ENCODE measurements at regions not wholly inside any gene's neighbourhood (a gene's known extent, or its start where the extent isn't known, plus 50 kb on each side); places are given as distances from the start of the nearest gene placed in this dataset.

- Histone ChIP-seq H3K18ac (ENCODE audit: low read length) (no peak overlapping the region), H4K12ac (ENCODE audit: low read depth, low read length) (no peak overlapping the region), H2BK5ac (ENCODE audit: low read depth, low read length, poor library complexity) (no peak overlapping the region)
Observed at GRCh38 chr13:33464345-33464744, 178.8 kb upstream of the STARD13 start.

DNA sequence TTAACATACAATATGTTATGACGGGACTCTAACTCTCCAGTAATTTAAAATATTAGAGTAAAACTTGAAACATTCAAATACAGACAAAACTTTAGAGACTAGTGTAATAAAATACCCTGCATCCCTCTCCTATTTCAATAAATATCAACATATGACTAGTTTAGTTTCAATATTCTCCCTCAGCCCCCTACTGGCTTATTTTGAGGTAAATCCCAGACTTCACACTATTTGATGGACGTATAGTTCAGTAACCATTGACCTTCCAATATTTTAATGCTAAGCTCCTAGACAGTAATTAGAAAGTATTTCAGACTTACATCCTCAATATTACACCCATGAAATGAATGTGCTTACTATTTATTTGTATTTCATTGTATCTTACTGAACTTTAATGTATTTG, 180.7 kb upstream of the STARD13 start:
- H3K4me3 ChIP-seq (ENCODE audit: low read depth, low read length) = no peak overlapping the region
- no peak overlapping the region for H2AK5ac ChIP-seq (ENCODE audit: low read length)
- H4K8ac ChIP-seq (ENCODE audit: low read depth, low read length) = no peak overlapping the region
- H3K27me3 ChIP-seq (ENCODE audit: insufficient read depth, low read length) = no peaks in the 10 kb centered on the region
- H3K9ac ChIP-seq (ENCODE audit: low read length) = no peak overlapping the region
- no peak overlapping the region for H4K12ac ChIP-seq (ENCODE audit: low read depth, low read length)
- no peak overlapping the region for H3K27ac ChIP-seq (ENCODE audit: low read depth, low read length)
- H4K91ac ChIP-seq (ENCODE audit: low read depth, low read length) = no peak overlapping the region
- no peaks in the 10 kb centered on the region for H3K36me3 ChIP-seq (ENCODE audit: control insufficient read depth in 1 of 2, insufficient read depth in 2 of 2, low read length in 2 of 2)
- H3K4me1 ChIP-seq (ENCODE audit: control insufficient read depth in 1 of 2, insufficient read depth in 2 of 2, low read length in 2 of 2) = no peaks in the 10 kb centered on the region
- no peak overlapping the region for H2BK5ac ChIP-seq (ENCODE audit: low read depth, low read length, poor library complexity)
- H3K79me2 ChIP-seq (ENCODE audit: control insufficient read depth, insufficient read depth, low read length, poor library complexity) = no peaks in the 10 kb centered on the region
- H3K4ac ChIP-seq (ENCODE audit: low read depth, low read length) = no peak overlapping the region
- no peak for DNase-seq
- H3K9me3 ChIP-seq (ENCODE audit: insufficient read depth, low read depth, low read length) = no peaks in the 10 kb centered on the region
- no peaks in the 10 kb centered on the region for H3K79me1 ChIP-seq (ENCODE audit: low read length)
- WGBS (ENCODE audit: extremely low coverage, insufficient coverage, insufficient read length) = no CpG with 5 or more reads among the region's 2 CpGs
- no peak overlapping the region for H2AFZ ChIP-seq (ENCODE audit: insufficient read depth, low read length, poor library complexity)
- no peak overlapping the region for H3K18ac ChIP-seq (ENCODE audit: low read length)
- H3K14ac ChIP-seq (ENCODE audit: low read length) = no peak overlapping the region
- no peak overlapping the region for H2BK120ac ChIP-seq (ENCODE audit: insufficient read depth, low read length, poor library complexity)
- no peak overlapping the region for H3K4me2 ChIP-seq (ENCODE audit: low read length)
- no peak overlapping the region for H2BK12ac ChIP-seq (ENCODE audit: low read length)
- H3K23ac ChIP-seq (ENCODE audit: low read length) = no peak overlapping the region

More at GRCh38 chr13:33464345-33464744, 178.8 kb upstream of the STARD13 start:
- Histone ChIP-seq H3K23ac (ENCODE audit: low read length) (no peak overlapping the region), H2AFZ (ENCODE audit: insufficient read depth, low read length, poor library complexity) (no peak overlapping the region), H3K9me3 (ENCODE audit: insufficient read depth, low read depth, low read length) (no peaks in the 10 kb centered on the region), H3K36me3 (ENCODE audit: control insufficient read depth in 1 of 2, insufficient read depth in 2 of 2, low read length in 2 of 2) (no peaks in the 10 kb centered on the region), H4K8ac (ENCODE audit: low read depth, low read length) (no peak overlapping the region), H3K79me1 (ENCODE audit: low read length) (no peaks in the 10 kb centered on the region), H3K79me2 (ENCODE audit: control insufficient read depth, insufficient read depth, low read length, poor library complexity) (no peaks in the 10 kb centered on the region), H3K9ac (ENCODE audit: low read length) (no peak overlapping the region), H3K4me1 (ENCODE audit: control insufficient read depth in 1 of 2, insufficient read depth in 2 of 2, low read length in 2 of 2) (no peaks in the 10 kb centered on the region), H4K91ac (ENCODE audit: low read depth, low read length) (no peak overlapping the region), H3K27ac (ENCODE audit: low read depth, low read length) (no peak overlapping the region), H3K4ac (ENCODE audit: low read depth, low read length) (no peak overlapping the region), H3K14ac (ENCODE audit: low read length) (no peak overlapping the region), H2BK12ac (ENCODE audit: low read length) (no peak overlapping the region), H3K4me3 (ENCODE audit: low read depth, low read length) (no peak overlapping the region), H3K4me2 (ENCODE audit: low read length) (no peak overlapping the region), H3K27me3 (ENCODE audit: insufficient read depth, low read length) (no peaks in the 10 kb centered on the region), H2BK120ac (ENCODE audit: insufficient read depth, low read length, poor library complexity) (no peak overlapping the region), H2AK5ac (ENCODE audit: low read length) (no peak overlapping the region)
- no CpG with 5 or more reads among the region's 2 CpGs for WGBS (ENCODE audit: extremely low coverage, insufficient coverage, insufficient read length)
- no peak for DNase-seq

DNA sequence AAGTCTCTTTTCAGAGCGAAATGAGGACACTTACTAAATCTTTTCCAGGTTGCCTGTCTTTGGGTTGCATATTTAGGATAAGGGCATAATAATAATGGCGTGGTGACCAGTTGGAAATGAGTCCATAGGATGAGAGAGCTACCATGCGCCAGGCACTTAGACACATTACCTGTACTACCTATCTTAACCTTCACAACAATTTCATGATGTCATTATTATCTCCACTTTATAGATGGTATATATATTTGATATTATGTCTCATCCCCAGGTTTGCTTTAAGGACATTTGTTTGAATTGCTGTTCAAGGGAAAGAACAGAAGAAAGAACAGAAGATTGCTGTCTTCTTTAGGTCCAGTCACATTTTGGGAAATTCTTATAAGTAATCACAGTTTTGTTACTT, 182.0 kb upstream of the STARD13 start:
- H3K4ac ChIP-seq (ENCODE audit: low read depth, low read length) = no peak overlapping the region
- H3K14ac ChIP-seq (ENCODE audit: low read length) = no peak overlapping the region
- DNase-seq = no peak
- no peak overlapping the region for H3K18ac ChIP-seq (ENCODE audit: low read length)
- no peaks in the 10 kb centered on the region for H3K79me2 ChIP-seq (ENCODE audit: control insufficient read depth, insufficient read depth, low read length, poor library complexity)
- H3K27me3 ChIP-seq (ENCODE audit: insufficient read depth, low read length) = no peaks in the 10 kb centered on the region
- H4K91ac ChIP-seq (ENCODE audit: low read depth, low read length) = no peak overlapping the region
- H3K9me3 ChIP-seq (ENCODE audit: insufficient read depth, low read depth, low read length) = no peaks in the 10 kb centered on the region
- no peak overlapping the region for H3K4me2 ChIP-seq (ENCODE audit: low read length)
- no peak overlapping the region for H2BK5ac ChIP-seq (ENCODE audit: low read depth, low read length, poor library complexity)
- no CpG with 5 or more reads among the region's 3 CpGs for WGBS (ENCODE audit: extremely low coverage, insufficient coverage, insufficient read length)
- no peak overlapping the region for H2AFZ ChIP-seq (ENCODE audit: insufficient read depth, low read length, poor library complexity)
- no peak overlapping the region for H2BK12ac ChIP-seq (ENCODE audit: low read length)
- H2AK5ac ChIP-seq (ENCODE audit: low read length) = no peak overlapping the region
- no peak overlapping the region for H3K23ac ChIP-seq (ENCODE audit: low read length)
- no peak overlapping the region for H3K27ac ChIP-seq (ENCODE audit: low read depth, low read length)
- H3K36me3 ChIP-seq (ENCODE audit: control insufficient read depth in 1 of 2, insufficient read depth in 2 of 2, low read length in 2 of 2) = no peaks in the 10 kb centered on the region
- no peaks in the 10 kb centered on the region for H3K79me1 ChIP-seq (ENCODE audit: low read length)
- H3K4me3 ChIP-seq (ENCODE audit: low read depth, low read length) = no peak overlapping the region
- H3K9ac ChIP-seq (ENCODE audit: low read length) = no peak overlapping the region
- no peak overlapping the region for H4K8ac ChIP-seq (ENCODE audit: low read depth, low read length)
- no peaks in the 10 kb centered on the region for H3K4me1 ChIP-seq (ENCODE audit: control insufficient read depth in 1 of 2, insufficient read depth in 2 of 2, low read length in 2 of 2)
- no peak overlapping the region for H4K12ac ChIP-seq (ENCODE audit: low read depth, low read length)
- no peak overlapping the region for H2BK120ac ChIP-seq (ENCODE audit: insufficient read depth, low read length, poor library complexity)

DNA sequence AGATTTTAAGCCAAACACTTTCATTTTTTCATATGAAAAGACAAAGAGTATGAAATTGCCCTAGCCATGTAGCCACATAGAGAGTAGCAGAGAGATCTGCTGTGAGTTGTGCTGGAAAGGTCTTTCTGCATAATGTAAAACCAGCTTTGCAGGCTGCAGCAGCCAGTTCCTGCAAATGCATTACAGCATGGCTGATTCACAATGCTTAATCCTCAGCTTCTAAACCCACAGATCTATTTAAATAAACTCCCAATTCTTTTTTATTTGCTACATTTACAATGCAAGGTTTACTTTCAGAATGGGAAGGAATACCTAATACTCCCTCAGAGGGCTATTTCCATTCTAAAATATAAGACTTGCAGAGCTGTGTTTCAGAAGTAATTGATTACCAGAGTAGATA, 185.6 kb upstream of the STARD13 start:
- H3K9me3 ChIP-seq (ENCODE audit: insufficient read depth, low read depth, low read length) = no peaks in the 10 kb centered on the region
- no peak overlapping the region for H2AFZ ChIP-seq (ENCODE audit: insufficient read depth, low read length, poor library complexity)
- H3K36me3 ChIP-seq (ENCODE audit: control insufficient read depth in 1 of 2, insufficient read depth in 2 of 2, low read length in 2 of 2) = no peaks in the 10 kb centered on the region
- no peaks in the 10 kb centered on the region for H3K79me1 ChIP-seq (ENCODE audit: low read length)
- no peak overlapping the region for H3K9ac ChIP-seq (ENCODE audit: low read length)
- no peaks in the 10 kb centered on the region for H3K27me3 ChIP-seq (ENCODE audit: insufficient read depth, low read length)
- no peak for DNase-seq
- no peak overlapping the region for H4K12ac ChIP-seq (ENCODE audit: low read depth, low read length)
- no peak overlapping the region for H4K8ac ChIP-seq (ENCODE audit: low read depth, low read length)
- H3K27ac ChIP-seq (ENCODE audit: low read depth, low read length) = no peak overlapping the region
- H3K23ac ChIP-seq (ENCODE audit: low read length) = no peak overlapping the region
- H2AK5ac ChIP-seq (ENCODE audit: low read length) = no peak overlapping the region
- H2BK120ac ChIP-seq (ENCODE audit: insufficient read depth, low read length, poor library complexity) = no peak overlapping the region
- no peaks in the 10 kb centered on the region for H3K4me1 ChIP-seq (ENCODE audit: control insufficient read depth in 1 of 2, insufficient read depth in 2 of 2, low read length in 2 of 2)
- H3K14ac ChIP-seq (ENCODE audit: low read length) = no peak overlapping the region
- H3K4me2 ChIP-seq (ENCODE audit: low read length) = no peak overlapping the region
- H3K18ac ChIP-seq (ENCODE audit: low read length) = no peak overlapping the region
- H3K79me2 ChIP-seq (ENCODE audit: control insufficient read depth, insufficient read depth, low read length, poor library complexity) = no peaks in the 10 kb centered on the region
- H2BK5ac ChIP-seq (ENCODE audit: low read depth, low read length, poor library complexity) = no peak overlapping the region
- no peak overlapping the region for H2BK12ac ChIP-seq (ENCODE audit: low read length)
- no peak overlapping the region for H4K91ac ChIP-seq (ENCODE audit: low read depth, low read length)
- H3K4me3 ChIP-seq (ENCODE audit: low read depth, low read length) = no peak overlapping the region
- no peak overlapping the region for H3K4ac ChIP-seq (ENCODE audit: low read depth, low read length)

Measured in trophoblast cell (in vitro differentiated cells and primary cell).